Endothelial cell of hepatic sinusoid (primary cell): ENCODE measurements at regions not wholly inside any gene's neighbourhood (a gene's known extent, or its start where the extent isn't known, plus 50 kb on each side); places are given as distances from the start of the nearest gene placed in this dataset.

Source experiments
- in situ Hi-C: cut with HindIII; loops from 2 replicates; pipeline ENCODE4 v1.10.0; 2017; ENCODE audit warnings: low sequenced_read_pairs

DNA sequence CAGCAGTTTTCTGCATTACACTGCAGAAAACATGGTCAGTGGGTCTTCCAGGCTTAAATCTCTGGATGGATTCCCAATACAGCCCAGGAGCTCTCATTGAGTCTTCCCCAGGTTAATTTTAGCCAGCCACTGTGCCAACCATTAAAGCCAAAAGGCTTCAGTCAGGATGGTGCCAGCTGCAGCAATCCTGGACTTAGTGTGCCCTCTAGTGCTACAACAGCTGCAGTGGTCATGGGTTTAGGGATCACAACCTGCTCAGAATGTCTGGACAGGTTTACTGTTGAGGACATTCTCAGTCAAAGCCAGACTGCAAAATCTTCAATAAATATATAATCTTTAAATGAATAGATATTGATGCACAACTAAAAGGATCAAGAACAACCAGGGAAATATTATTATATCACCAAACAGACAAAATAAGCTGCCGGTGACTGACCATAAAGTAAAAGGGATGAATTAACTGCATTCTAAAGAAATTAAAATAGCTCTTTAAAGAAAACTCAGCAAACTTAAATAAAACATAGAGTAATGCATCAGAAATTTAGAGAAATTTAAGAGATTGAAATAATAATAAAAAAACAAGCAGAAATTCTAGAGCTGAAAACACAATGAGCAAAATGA, 639.9 kb downstream of the SPOCK3 start:
- in situ Hi-C loops: no loop called here

GRCh38 chr4:166600264-166600663, 634.0 kb downstream of the SPOCK3 start:
- in situ Hi-C loops: no loop called here

- in situ Hi-C loops: no loop called here
These were observed 632.2 kb downstream of the SPOCK3 start for GRCh38 chr4:166602068-166602467.

DNA sequence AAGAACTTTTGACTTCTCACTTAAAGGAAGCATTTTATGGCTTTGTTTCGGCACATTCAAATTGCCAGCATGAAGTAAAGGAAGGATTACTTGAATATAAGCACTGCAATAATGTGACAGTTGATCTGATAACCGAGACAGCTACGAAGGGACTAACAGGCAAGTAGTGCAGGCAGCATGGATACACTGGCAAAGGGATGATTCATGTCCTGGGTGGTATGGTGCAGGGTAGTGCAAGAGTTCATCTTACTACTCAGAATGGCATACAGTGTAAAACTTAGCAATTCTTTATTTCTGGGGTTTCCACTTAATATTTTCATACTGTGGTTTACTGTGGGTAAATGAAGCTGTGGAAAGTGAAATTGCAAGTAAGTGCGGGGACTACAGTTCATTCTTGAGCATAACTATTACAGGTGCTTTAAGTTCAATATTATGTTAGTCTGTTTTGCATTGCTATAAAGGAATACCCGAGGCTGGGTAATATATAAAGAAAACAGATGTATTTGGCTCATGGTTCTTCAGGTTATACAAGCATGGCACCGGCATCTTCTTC, 611.8 kb downstream of the SPOCK3 start:
- in situ Hi-C loops: no loop called here

DNA sequence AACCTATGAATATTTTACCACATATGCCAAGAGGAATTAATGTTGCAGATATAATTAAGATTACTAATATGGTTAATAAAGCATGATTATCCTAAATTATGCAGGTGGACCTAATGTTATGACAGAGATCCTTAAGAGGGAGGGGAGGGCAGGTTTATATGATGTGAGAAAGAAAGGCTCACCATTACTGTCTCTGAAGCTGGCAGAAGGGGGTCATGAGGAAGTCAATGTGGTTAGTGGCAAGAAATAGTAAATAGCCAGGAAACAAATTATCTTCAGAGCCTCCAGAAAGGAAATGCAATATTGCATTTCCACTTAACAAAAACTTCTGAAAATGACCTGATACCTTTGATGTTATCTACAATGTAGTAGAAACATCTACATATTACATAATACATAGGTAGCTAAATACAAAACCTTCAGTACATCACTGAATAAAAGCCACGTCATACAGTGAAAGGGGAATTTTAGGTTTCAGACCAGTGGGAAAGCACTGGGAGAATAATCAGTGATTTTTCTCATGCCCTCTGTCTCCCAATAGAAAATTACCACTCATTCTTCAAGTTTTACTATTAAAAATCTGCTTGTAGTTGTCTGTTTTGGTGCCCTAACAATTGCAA, 609.2 kb downstream of the SPOCK3 start:
- in situ Hi-C loops: no loop called here

DNA sequence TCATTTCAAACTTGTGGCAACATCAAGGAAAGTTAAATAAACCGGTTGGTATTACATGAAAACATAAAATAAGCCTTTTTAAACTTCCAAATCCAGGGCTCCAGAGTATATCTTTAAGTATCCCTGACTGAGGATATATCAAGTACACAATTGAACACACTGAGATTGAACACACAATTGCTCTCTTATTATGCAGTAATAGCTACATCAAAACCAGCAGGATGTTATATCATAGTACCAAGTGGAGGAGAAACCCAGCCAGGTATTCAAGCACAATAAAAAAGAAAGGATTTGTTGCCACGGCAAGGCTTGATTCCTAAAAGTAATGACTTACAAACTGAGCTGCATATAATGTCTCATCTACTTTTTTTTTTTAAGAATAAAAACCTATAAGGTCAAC, 605.8 kb downstream of the SPOCK3 start:
- in situ Hi-C loops: no loop called here

DNA sequence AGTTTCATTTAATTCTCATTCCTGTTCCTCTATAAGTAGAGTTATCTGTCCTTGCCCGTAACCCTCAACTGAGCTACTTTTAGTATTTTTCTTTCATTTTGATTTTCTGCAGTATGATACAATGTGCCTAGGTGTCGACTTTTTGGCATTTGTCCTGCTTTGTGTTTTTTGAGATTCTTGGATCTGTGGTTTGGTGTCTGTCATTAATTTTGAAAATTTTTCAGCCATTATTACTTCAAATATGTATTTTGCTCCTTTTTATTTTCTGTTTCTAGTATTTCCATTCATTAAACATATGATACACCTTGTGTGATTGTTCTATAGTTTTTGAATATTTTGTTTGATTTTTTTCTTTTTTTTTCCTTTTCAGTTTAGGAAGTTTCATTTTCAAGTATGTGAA, 598.9 kb downstream of the SPOCK3 start:
- in situ Hi-C loops: no loop called here

GRCh38 chr4:166637816-166638215, 596.5 kb downstream of the SPOCK3 start:
- in situ Hi-C loops: no loop called here

- in situ Hi-C loops: no loop called here
These were observed 579.1 kb downstream of the SPOCK3 start for GRCh38 chr4:166655231-166655630.

GRCh38 chr4:166655705-166656104, 578.6 kb downstream of the SPOCK3 start:
- in situ Hi-C loops: no loop called here

GRCh38 chr4:166657261-166657660, 577.0 kb downstream of the SPOCK3 start:
- in situ Hi-C loops: no loop called here

- in situ Hi-C loops: no loop called here
These were observed 575.7 kb downstream of the SPOCK3 start for GRCh38 chr4:166658585-166658984.

GRCh38 chr4:166662266-166662843, 571.9 kb downstream of the SPOCK3 start:
- in situ Hi-C loops: no loop called here

DNA sequence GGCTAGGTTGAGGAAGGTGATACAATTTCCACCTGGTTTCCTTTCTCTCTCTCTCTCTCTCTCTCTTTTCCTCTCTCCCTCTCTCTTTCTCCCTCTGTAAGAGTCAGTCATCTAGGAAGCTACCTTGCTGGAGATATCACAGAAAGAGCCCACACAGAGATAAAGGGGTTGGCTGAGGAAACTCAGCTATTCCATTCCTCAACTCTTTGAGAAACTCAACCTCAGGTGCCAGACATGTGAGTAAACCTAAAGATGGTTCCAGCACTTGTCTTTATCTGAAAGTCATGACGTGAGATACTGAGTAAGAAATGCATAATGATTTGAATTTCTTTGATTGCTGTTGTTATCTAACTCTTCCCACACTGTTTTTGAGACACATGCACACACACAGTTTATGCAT, 564.0 kb downstream of the SPOCK3 start:
- in situ Hi-C loops: no loop called here

GRCh38 chr4:166673911-166674310, 560.4 kb downstream of the SPOCK3 start:
- in situ Hi-C loops: no loop called here

- in situ Hi-C loops: no loop called here
These were observed 558.9 kb downstream of the SPOCK3 start for GRCh38 chr4:166675411-166675810.

DNA sequence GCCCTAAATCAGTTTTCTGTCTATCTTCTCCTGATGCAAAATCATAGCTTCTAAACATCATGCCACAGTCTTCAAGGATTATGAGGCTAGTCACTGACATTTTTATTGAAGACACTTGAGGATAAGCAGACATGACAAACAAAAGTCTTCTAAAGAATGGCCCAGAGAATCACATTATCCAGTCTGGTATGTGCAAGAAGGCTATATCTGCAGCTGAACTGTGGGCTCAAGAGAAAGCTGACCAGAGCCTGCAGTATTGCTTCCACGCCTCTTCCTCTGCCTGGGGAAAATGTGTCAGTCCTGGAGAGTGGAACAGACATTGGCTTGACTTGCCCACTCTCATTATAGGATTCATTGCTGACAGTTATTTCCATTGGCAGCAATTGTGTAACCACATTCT, 553.5 kb downstream of the SPOCK3 start:
- in situ Hi-C loops: no loop called here

GRCh38 chr4:166682200-166682599, 552.1 kb downstream of the SPOCK3 start:
- in situ Hi-C loops: no loop called here
